ENCODE measurements at regions not wholly inside any gene's neighbourhood (a gene's known extent, or its start where the extent isn't known, plus 50 kb on each side); places are given as distances from the start of the nearest gene placed in this dataset.

DNA sequence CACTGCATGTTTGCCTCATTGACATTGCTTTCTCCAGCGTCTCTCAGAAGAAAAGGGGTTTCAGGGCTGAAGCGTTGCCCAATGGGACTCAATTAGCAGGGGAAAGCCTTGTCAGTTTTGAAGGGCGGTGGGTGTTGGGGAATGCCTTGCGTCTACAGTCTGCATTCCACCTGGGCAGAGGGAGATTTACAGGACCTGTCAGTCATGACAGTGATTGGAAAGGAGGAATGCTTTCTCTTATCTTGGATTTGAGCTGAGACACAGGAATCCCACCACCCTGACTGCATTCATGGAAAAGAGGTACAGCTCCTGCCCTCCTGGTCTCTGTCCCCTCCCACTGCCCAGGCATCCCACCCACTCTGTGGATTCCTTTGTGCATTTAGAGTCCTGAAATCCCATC lies 123.9 kb downstream of the ACKR3 start:
- DNase-seq = no peak

DNA sequence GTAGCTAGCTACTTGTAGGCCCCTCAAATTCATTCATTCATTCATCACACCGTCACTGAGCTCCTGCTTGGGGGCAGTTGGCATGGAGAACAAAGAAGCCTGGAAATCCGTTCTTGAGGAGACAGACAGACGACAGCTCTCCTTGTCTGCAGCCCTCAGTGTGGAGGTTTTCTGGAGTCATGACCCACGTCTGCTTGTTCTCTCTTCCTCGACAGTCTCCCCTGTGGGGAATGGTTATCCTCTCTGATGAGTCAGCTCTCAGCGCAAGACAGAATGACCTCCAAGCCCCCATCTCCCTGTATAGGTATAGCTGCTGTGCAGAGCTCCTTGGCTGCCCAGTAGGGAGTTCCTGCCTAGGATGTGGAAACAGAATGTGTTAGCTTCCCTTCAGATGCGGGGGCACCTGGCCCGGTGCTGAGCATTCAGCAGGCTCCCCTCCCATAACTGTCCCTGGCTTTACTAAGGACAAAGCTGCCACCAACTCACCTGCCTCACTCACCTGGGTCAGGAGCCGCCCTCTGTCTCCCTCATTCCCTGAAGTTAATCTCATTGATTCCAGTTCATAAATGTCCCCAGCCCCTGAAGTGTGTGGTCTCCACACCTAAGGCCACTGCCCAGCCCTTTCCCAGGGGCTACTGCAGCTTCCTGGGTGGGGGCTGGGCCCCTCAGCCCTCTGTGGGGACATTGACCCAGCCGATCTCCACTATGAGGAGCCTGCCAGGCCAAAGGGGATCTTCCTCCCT lies 124.7 kb downstream of the ACKR3 start:
- DNase-seq = no peak

DNA sequence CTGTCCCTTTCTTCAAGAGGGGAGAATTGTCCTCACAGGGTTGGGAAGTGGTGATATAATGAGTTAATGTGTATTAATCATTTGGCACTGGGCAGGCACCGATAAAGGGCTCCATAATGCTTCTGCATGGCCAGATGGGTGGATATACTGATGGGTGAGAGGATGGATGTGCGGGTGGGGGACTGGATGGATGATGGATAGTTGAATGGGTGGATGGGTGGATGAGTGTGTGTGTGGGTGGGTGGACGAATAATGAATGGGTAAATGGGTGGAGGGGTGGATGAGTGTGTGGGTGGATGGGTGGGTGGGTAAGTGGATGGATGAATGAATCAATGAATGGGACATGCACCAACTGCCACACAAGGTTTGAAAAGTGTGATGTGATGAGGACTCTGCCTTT lies 127.2 kb downstream of the ACKR3 start:
- no peak for DNase-seq

DNA sequence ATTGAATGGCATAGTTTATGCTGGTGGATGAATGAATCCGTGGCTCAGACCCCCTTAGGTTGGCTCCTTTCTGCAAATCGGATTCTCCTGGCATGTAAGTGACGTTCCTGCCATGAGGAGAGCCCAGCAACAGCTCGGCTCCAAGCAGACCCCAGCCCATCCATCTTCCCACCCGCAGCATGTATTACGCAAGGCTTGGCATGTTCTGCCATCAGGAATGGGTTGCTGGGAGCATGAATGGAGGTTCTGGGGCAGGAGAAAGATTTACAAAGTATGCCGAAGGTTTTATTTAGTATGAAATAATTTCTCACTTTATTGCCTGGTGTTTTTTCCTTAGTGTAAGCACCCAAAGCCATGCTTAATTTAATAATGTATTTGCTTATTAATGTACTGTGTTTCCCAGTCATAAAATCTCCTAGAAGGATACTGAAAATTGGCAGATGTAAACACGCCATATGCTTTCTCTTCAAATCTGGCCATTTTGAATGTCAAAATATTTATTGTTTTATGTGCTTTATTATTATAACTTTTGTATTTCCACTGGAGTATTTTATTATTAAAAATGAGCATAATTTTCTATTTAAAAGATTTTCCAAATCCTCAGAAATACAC lies 128.5 kb downstream of the ACKR3 start:
- no peak for DNase-seq

DNA sequence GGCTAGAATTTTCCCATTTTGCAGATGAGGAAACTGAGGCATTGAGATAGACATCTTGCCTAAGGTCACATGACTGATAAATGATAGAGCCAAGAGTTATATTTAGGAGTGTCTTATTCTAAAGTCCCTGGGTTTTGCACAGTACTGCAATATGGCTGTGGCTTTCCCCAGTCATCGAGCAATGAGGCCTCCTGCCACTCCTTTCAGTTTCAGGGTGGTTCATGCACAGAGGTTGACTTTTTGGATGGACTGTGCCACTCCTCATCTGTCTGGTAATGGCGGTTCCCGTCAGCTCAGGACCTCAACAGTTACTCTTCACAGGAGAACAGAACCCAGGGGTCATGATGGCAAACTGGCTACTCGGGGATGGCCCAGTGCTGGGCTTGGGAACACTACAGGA lies 131.1 kb downstream of the ACKR3 start:
- no peak for DNase-seq

DNA sequence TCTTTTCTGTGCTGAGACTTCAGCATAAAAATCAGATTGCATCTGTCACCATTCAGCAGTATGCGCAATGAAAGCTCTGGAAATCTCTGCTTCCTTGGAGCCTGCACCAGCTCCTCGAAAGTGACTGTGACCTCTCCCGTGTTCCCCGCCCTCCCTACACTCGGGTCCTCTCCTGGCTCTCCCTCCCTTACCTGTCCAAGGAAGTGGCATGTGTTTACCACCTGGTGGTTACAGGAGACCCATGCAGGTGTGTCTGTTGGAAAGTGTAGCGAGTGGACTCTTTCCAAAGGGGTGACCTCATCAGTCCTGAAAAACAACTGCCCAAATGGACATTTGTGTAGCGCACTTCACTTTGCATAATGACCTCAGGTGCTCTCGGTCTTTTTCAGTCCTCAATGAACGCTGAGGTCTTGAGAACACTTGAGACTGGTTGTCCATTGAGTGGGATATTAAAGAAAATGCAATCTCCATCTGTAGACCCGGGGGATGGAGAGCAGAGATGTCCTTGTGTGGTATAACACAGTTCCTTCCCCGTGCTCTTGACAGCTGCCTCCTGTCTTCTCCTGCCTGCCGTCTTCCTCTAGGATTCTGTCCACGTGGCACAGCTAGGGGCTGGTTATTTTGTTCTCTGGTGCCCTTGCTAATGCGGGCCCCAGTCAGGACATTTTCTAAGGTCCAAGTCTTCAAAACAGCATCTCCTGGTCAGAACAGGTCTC lies 133.2 kb downstream of the ACKR3 start:
- DNase-seq = no peak

DNA sequence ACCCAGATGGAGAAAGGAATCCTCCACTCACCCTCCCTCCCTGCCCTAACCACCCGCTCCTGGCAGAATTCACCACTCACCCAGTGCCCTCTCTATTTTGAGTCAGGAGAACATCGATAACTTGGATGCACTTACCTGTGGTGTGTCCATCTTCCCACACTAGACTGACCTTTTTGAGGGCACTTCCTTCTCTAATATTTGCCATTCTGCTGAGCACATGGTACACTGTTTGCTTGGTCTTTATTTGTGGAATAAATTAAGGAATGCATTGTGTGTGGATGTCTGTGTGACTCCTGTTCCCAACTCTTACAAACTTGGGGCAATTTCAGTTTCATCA lies 133.7 kb downstream of the ACKR3 start:
- DNase-seq = no peak

DNA sequence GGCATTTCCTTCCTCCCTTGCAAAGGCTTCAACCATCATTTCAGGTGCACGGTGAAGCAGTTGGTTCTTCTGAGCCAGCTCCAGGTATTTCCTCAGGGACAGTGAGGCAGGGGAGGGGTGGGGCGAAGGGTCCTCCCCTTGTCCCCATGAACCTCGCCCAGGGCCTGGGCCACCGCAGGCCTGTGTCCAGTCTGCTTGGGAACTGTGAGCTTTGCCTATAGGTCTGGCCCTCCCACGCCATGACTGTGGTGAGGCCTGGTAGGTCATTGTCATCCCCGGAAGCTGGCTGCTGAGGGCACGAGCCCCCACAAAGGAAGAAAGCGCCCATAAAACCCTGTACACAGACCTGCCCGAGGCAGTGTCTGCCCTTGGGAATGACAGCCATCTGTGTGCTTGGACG lies 134.3 kb downstream of the ACKR3 start:
- no peak for DNase-seq

DNA sequence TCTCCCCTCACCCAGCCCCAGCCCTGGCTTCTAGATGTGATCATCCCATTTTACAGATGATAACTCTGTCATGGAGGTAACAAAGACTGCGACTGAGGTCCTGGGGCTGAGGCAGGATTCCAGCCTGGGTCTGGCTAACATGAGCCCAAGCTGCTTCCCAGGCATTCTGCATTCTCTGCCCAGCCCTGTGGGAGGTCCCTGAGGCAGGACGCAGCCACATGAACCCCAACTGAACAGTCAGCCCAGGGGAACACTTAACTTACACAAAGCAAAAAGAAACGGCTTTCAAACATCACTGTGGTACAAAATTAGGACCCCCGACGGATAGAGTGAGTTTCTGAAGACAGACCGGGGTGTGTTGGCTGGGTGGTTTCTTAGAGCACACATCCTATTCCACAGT lies 135.3 kb downstream of the ACKR3 start:
- DNase-seq = no peak

DNA sequence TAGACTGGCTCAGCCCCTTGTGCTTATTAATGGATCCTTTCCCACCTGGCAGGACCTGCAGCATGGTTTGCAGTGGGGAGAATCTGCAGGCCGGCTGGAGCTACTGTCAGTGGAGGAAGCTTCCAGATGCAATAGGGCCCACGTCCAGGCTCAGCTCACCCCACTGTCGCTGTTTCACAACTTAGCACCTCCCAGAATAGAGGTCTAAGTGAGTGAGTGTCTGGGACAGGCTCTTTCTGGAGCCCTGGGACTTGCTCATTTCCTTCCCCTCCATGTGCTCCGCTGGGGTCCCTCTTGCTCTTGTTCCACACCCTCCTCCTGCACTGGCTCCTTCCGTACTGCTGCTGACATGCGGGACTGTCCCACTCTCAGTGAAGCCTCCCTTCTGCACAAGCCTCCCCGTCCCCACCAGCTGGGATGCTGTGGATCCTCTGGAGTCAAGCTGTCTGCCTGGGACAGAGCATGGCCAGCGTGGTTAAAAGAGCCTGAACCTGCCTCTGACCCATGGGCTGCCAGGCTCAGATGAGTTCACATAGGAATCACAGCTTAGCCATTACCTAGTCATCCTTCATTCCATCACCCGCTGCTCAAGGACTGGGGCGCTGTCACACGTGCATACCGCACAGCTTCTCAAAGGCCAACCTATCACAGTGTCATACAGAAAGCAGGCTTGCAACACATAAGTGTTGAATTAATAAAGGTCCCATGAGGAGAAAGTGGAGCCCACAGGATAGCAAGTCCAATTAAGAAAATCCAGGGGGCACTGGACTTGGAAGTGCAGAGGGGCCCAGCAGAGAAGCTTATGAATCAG lies 135.9 kb downstream of the ACKR3 start:
- no peak for DNase-seq

DNA sequence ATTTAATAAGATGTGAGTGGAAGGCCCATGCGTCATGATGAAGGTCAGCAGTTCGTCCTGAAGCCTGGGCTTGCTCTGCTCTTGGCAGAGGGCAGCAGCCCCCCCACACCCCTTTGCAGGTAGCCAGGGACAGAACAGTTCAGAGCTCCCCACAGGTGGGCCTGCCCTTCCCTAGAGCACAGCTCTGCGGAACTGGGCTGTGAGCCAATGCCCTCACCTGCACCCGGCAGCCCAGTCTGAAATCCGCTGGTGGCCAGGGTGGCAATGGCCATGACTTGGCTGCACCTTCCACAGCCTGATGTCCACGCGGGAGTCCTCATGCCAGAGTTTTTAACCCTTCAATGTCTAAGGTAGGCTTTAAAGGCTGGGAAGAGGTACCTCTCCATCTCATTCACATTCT lies 136.7 kb downstream of the ACKR3 start:
- no peak for DNase-seq

DNA sequence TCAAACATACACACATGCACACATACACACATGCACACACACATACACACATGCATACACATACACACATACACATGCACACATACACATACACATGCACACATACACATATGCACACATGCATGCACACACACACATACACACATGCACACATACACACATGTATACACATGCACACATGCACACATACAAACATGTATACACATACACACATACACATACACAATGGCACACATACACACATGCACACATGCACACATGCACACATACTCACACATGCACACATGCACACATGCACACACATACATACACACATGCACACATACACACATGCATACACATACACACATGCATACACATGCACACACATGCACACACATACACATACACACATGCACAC lies 137.2 kb downstream of the ACKR3 start:
- no peak for DNase-seq

DNA sequence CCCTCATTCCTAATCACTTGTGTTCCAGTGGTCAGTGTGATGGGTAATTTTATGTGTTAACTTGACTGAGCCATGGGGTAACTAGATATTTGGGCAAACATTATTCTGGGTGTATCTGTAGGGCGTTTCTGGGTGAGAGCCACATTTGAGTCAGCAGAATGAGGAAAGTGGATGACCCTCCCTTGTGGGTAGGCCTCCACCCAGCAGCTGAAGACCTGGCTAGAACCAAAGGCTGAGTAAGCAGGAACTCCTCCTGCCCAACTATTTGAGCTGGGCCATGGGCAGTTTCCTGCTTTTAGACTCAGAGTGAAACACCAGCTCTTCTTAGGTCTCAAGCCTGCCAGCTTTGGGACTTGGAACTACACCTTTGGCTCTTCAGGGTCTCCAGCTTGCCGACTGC lies 141.8 kb downstream of the ACKR3 start:
- DNase-seq = peak in 1 of 2 donors; percentile 41

DNA sequence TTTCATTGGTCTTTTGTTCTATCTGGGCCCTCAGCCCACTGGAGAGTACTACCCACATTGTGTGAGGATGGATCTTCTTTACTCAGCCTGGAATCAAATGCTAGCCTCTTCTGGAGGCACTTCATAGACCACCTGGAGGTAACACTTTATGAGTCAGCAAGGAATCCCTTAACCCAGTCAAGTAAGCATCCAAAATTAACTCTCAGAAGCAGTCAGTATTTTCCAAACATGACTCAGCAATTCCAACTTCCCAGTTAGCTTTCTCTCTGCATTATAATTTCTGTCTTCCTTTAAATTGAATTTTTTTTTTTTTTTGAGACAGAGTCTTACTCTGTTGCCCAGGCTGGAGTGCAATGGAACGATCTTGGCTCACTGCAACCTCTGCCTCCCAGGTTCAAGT lies 142.7 kb downstream of the ACKR3 start:
- DNase-seq = no peak

DNA sequence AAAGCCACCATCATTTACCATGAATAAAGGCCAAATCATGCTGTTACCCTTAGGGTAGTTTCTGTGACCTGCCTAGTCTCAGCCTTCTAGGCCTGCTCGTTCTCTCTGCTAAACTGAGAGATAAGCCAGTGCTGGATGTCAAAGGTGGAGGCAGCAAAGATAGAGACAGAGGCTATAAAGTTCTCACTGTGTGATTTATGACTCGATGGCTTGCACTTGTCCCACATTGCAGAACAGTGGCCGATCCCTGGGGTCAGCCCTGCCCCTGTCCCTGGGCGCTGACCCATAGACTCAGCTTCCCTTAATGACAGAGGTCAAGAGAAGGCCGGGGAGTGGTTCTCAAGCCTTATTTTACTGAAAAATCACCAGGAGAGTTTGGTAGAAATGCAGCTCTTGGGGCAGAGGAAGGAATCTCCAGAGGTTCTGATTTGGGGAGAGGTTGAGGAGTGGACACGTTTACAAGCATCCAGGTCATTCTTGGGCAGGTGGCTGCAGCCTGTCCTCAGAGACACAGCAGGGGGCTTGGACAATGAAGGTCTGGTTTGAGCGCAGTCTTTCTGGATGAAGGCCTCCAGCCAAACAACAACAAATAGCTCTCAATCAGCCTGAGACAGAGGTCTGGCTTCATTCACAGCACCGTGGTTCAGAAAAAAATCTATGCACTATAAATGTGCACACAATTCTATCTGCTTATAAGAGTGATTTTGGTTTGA lies 143.5 kb downstream of the ACKR3 start:
- no peak for DNase-seq

DNA sequence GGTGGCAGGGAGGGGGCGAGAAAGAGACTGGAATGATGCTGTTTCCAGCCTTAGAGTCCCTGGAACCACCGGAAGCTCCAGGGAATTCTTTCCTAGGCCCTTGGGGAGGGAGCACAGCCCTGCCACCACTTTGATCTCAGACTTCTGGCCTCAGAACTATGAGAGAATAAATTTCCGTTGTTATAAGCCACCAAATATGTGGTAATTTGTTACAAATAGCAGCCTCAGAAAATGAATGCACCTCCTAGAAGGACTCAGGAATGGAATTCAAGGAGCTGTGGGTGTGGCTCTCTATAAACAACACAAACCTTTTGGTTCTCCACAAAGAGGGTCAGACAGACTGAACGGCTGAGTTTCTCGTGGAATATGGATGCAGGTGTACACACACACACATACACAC lies 144.5 kb downstream of the ACKR3 start:
- DNase-seq = no peak

DNA sequence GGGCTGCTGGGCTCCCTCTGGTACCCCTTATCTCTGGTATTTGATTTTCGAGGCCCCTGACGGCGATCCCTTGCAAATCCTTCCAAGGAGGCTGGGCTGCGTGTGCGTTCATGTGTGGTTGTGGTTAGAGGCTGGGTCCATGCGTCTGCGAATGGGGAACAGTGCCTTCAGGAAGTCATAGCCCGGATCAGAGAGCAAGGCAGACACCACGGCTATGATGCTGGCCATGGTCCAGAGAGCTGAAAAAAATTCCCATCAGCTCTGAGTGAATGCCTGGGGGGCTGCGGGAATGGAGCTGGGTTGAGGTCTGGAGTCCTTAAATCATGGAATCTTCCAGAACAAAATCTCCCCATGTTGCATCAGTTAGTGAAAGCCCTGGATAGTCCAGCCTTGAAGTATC lies 145.5 kb downstream of the ACKR3 start:
- no peak for DNase-seq

DNA sequence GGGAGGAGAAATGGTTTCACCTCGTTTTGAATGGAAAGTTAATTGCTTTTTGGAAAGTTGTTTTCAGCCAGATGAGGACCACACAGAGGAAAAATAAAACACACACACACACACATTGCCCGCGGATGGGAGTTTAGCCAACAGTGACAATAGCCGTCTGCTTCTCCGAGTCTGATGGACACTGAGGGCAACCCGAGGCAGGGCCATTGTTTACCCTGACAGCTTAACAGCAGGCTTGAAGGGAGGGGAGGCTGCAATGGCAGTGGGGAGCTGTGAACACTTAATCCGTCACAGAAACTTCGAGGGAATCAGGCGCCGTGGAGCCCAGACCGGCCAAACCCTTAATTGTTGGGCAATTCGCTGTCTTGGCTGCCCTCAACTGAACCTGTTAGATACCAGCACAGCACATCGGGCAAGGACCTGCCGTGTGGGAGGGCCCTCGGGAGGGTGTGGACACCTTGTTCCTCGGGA lies 145.9 kb downstream of the ACKR3 start:
- DNase-seq = no peak

DNA sequence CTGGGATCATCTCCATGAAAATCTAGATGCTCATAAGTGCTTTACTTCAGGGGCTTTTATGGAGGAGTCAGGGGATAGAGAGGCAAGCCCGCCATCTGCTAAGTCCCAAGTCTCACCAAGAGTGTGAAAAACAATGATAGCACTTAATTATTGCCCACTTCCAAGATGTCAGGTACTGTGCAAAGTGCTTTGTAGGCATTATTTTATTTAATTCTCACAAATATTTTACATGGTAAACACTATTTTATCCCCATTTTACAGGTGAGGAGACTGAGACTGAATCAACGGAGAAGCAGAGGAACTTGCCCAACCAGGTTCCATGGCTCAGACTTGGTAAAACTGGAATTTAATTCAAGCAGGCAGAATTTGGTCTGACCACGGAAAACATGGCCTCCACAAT lies 147.5 kb downstream of the ACKR3 start:
- DNase-seq = no peak

DNA sequence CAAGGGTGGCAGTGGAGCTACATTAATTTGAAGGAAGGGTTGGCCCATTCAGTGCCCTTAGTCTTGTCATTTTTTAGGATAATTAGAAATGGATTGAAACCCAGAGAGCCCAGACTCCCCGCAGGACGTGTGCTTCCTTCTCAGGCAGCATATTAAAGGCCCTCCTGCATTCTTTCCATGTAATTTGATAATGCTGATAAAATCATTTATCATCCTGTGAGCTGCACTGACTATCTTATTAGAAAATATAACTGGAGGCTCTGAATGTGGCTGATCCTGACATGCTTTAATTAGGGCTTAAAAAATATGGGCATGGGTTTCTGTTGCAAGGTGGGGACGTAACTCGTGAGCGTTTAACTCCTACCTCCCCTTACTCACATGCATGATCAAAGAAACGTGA lies 148.1 kb downstream of the ACKR3 start:
- DNase-seq = no peak

DNA sequence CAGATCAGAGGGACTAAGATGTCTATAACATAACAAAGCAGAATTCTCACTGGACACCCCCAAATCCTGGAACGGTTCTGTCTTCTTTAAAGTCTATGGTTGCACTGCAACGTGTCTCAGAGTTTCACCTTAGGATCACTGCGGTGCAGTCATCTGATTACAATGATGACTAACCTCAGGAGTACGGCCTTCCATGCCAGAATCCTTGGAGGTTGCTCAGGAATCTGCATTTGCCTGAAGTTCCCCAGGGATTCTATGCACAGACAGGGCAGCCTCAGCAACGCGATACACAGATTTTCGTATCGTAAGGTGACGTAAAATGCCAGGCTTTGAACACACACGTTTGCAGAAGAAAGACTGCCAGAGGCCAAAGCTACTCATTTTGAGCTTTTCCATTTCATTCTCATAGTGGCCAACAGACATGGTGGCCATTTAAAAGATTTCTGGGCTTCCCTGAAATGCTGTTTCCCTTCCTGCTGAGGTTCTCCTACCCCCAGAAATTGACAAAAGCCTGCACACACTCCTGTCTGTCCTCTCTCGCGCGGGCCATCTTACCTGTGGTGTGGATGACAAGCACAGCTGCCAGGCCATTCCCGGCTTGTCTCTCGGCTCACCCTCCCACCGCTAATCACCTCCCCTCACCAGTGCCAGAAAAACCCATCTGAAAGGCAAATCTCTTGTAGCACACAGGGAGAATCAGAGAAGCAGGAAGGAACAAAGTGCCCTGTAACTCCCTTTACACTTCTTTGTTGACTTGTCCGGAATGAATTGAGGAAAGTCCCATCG lies 148.8 kb downstream of the ACKR3 start:
- DNase-seq = no peak

DNA sequence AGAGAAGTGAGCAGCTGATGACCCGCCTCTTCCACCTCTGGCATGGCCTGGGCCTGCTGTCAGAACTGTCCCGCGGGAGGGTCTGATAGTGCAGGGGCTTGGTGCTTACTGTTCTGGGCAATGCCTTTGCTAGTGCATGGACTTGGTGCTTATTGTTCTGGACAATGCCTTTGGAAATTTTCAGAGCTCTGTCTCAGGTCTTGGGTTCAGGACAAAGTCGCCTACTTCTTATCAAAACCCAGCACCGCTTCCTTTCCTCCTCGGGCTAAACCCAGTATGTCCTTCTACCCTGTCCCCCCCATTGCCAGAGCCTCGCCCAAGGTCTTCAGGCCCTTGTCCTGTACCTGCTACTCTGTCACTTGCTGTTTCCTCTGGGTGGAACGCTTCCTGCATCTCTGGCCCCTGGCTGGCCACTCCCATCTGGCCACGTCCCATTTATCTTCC lies 149.6 kb downstream of the ACKR3 start:
- no peak for DNase-seq
